Uterus (tissue), 2 donors: ENCODE measurements at regions not wholly inside any gene's neighbourhood (a gene's known extent, or its start where the extent isn't known, plus 50 kb on each side); places are given as distances from the start of the nearest gene placed in this dataset.
"Not testable (repeated sequence)": the region's sequence is repeated elsewhere in the genome, so short reads cannot be mapped to it uniquely, and the experiment has no call there.

Experiments used
- CTCF ChIP-seq, 4 experiments: fragments of 200-600 bp in 2 of 4; fragments of 450-650 bp in 2 of 4; sonication (generic) in 2 of 4; IDR thresholded peaks; one replicate each; pipeline ENCODE4 v1.5.1; 2016 to 2019; ENCODE audit warnings: antibody characterized with exemption in 4 of 4, mild to moderate bottlenecking in 2 of 4, moderate library complexity in 1 of 4
- POLR2A ChIP-seq, 2 donors: fragments of 450-650 bp; IDR thresholded peaks; one replicate each; pipeline ENCODE4 v1.6.1; 2016; ENCODE audit warnings: antibody characterized with exemption in 2 of 2, mild to moderate bottlenecking in 1 of 2, moderate library complexity in 1 of 2

- TF ChIP-seq CTCF, POLR2A (IDR thresholded peaks at IDR 0.05): not testable (repeated sequence)
These were observed 163.8 kb downstream of the SOX4 start for GRCh38 chr6:21757392-21757791.
